ENCODE measurements at regions not wholly inside any gene's neighbourhood (a gene's known extent, or its start where the extent isn't known, plus 50 kb on each side); places are given as distances from the start of the nearest gene placed in this dataset.

DNA sequence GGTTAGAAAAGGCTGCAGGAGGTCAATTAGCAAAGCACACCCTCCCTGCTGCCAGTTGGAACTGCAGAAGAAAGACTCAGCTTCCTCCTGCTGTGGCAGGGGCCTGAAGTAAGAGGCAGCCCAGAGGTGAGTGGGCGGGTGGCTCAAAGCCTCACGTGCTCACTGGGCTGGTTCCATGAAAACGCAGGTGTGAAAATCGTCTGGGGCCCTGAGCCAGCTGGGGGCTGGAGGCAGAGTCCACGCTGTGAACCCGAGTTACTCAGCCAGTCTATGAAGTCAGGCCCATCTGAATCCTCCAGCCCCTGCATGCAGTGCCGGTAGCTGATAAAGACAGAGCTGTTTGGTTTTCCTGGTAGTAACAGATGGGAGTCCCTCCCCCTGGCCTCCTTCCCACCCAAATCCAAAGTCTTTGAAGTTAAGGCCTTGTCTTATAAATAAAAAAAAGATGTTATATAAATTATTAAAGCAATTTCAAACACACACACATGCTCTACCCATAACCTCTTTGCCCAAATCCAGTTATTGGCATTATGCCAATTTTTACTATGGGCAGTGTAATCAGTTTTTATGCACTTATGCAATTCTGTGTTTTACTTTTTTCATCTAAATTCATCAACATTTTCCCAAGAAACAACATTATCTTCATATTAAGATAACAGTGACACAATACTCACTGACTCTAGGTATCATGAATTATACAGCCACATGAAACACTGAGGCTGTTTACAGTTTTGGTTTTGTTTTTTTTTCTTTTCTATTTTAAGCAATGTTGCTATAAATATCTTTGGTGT lies 57.9 kb upstream of the PNMA1 start:
- no peak overlapping the region for H2BK12ac ChIP-seq (ENCODE audit: low read length)
- H2BK120ac ChIP-seq (ENCODE audit: insufficient read depth, low read length, poor library complexity): no peak overlapping the region
- no peaks in the 10 kb centered on the region for H3K27me3 ChIP-seq (ENCODE audit: insufficient read depth, low read length)
- H3K27ac ChIP-seq (ENCODE audit: low read depth, low read length): no peak overlapping the region
- no peak overlapping the region for H3K4me2 ChIP-seq (ENCODE audit: low read length)
- no peak overlapping the region for H2BK5ac ChIP-seq (ENCODE audit: low read depth, low read length, poor library complexity)
- H3K14ac ChIP-seq (ENCODE audit: low read length): no peak overlapping the region
- peaks cover 22 to 29% of the 10 kb centered on the region in 2 experiments for H3K4me1 ChIP-seq (ENCODE audit: control insufficient read depth in 1 of 2, insufficient read depth in 2 of 2, low read length in 2 of 2)
- H3K23ac ChIP-seq (ENCODE audit: low read length): no peak overlapping the region
- H4K8ac ChIP-seq (ENCODE audit: low read depth, low read length): no peak overlapping the region
- no peak overlapping the region for H4K12ac ChIP-seq (ENCODE audit: low read depth, low read length)
- peak overlapping the region; percentile 10 for H2AFZ ChIP-seq (ENCODE audit: insufficient read depth, low read length, poor library complexity)
- no peak overlapping the region for H2AK5ac ChIP-seq (ENCODE audit: low read length)
- no peak overlapping the region for H3K4ac ChIP-seq (ENCODE audit: low read depth, low read length)
- no peaks in the 10 kb centered on the region for H3K36me3 ChIP-seq (ENCODE audit: control insufficient read depth in 1 of 2, insufficient read depth in 2 of 2, low read length in 2 of 2)
- H3K9ac ChIP-seq (ENCODE audit: low read length): no peak overlapping the region
- WGBS (ENCODE audit: extremely low coverage, insufficient coverage, insufficient read length): no CpG with 5 or more reads among the region's 7 CpGs
- DNase-seq: peak; percentile 49 to 52
- no peak overlapping the region for H3K4me3 ChIP-seq (ENCODE audit: low read depth, low read length)
- H3K79me1 ChIP-seq (ENCODE audit: low read length): no peaks in the 10 kb centered on the region
- H4K91ac ChIP-seq (ENCODE audit: low read depth, low read length): no peak overlapping the region
- H3K79me2 ChIP-seq (ENCODE audit: control insufficient read depth, insufficient read depth, low read length, poor library complexity): peaks cover 3% of the 10 kb centered on the region
- no peaks in the 10 kb centered on the region for H3K9me3 ChIP-seq (ENCODE audit: insufficient read depth, low read depth, low read length)
- H3K18ac ChIP-seq (ENCODE audit: low read length): no peak overlapping the region

DNA sequence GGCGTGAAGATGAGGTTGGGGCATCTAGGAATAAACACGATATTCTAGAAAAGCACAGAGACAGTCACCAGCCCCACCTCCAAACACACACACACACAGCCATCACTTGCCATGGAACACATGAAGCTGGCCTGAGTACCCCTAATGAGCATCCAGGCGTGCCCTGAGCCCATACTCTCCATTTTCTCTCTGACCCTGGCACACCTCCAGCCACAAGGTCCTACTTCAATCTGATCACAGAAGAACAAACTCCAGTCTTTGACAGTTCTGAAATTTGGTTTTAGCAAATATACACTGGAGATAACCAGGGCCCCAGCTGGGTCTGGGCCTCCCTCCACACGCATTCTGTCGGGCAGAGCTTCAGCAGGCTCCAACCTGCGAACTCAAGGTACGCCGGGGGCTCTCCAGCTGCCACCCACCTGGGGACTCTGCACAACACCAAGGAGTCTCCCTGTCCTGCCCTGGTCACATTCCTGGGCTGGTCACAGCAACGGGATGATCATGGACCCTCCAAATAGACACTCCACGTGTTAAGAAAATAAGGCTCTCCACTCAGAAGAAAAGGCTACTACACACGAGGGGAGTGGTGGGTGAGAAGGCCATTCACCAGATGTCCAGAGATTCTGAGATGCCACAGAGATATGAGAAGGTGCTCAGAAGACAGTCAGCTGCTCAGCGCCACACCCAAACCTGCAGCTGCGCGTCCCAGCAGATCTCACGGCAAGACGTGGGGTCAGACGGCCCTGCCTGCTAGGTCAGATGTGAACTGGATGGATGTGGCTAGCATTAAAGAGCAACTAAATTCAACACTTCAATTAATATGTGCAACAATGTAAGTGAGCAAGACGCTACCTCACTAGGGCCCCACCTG lies 57.0 kb upstream of the PNMA1 start:
- no peak overlapping the region for H2AK5ac ChIP-seq (ENCODE audit: low read length)
- H3K36me3 ChIP-seq (ENCODE audit: control insufficient read depth in 1 of 2, insufficient read depth in 2 of 2, low read length in 2 of 2): no peaks in the 10 kb centered on the region
- no peak overlapping the region for H3K4me2 ChIP-seq (ENCODE audit: low read length)
- H2BK5ac ChIP-seq (ENCODE audit: low read depth, low read length, poor library complexity): no peak overlapping the region
- peak in 1 of 2 donors; percentile 64 for DNase-seq
- no peak overlapping the region for H4K8ac ChIP-seq (ENCODE audit: low read depth, low read length)
- peaks cover 3% of the 10 kb centered on the region for H3K79me2 ChIP-seq (ENCODE audit: control insufficient read depth, insufficient read depth, low read length, poor library complexity)
- H2AFZ ChIP-seq (ENCODE audit: insufficient read depth, low read length, poor library complexity): no peak overlapping the region
- H2BK120ac ChIP-seq (ENCODE audit: insufficient read depth, low read length, poor library complexity): no peak overlapping the region
- H3K27ac ChIP-seq (ENCODE audit: low read depth, low read length): no peak overlapping the region
- no peak overlapping the region for H4K91ac ChIP-seq (ENCODE audit: low read depth, low read length)
- peaks cover 22 to 29% of the 10 kb centered on the region in 2 experiments for H3K4me1 ChIP-seq (ENCODE audit: control insufficient read depth in 1 of 2, insufficient read depth in 2 of 2, low read length in 2 of 2)
- no peak overlapping the region for H4K12ac ChIP-seq (ENCODE audit: low read depth, low read length)
- H3K14ac ChIP-seq (ENCODE audit: low read length): no peak overlapping the region
- WGBS (ENCODE audit: extremely low coverage, insufficient coverage, insufficient read length): no CpG with 5 or more reads among the region's 18 CpGs
- no peak overlapping the region for H2BK12ac ChIP-seq (ENCODE audit: low read length)
- H3K27me3 ChIP-seq (ENCODE audit: insufficient read depth, low read length): no peaks in the 10 kb centered on the region
- H3K23ac ChIP-seq (ENCODE audit: low read length): no peak overlapping the region
- no peaks in the 10 kb centered on the region for H3K9me3 ChIP-seq (ENCODE audit: insufficient read depth, low read depth, low read length)
- H3K9ac ChIP-seq (ENCODE audit: low read length): no peak overlapping the region
- peak overlapping the region; percentile 15 for H3K4ac ChIP-seq (ENCODE audit: low read depth, low read length)
- no peak overlapping the region for H3K4me3 ChIP-seq (ENCODE audit: low read depth, low read length)
- peak overlapping the region; percentile 34 for H3K18ac ChIP-seq (ENCODE audit: low read length)
- H3K79me1 ChIP-seq (ENCODE audit: low read length): no peaks in the 10 kb centered on the region

DNA sequence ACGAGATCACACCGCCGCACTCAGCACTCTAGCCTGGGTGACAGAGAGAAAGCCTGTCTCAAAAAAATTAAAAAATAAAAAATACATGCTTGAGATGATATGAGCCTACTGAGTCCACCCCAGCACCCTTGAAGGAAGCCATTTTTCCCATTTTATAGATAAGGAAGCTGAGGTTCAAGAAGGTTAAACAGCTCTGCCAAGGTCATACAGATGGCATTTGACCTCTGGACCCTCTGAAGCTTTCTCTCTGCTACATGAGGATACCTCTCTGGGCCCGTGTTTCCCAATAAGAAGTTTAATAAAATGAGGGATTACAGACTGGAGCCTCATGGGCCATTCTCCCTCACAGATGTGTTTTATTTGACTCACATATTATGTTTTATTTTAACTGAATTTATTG lies 53.9 kb upstream of the PNMA1 start:
- H3K79me2 ChIP-seq (ENCODE audit: control insufficient read depth, insufficient read depth, low read length, poor library complexity): peaks cover 3% of the 10 kb centered on the region
- no peaks in the 10 kb centered on the region for H3K36me3 ChIP-seq (ENCODE audit: control insufficient read depth in 1 of 2, insufficient read depth in 2 of 2, low read length in 2 of 2)
- H3K4me1 ChIP-seq (ENCODE audit: control insufficient read depth in 1 of 2, insufficient read depth in 2 of 2, low read length in 2 of 2): peaks cover 15 to 21% of the 10 kb centered on the region in 2 experiments
- H2BK5ac ChIP-seq (ENCODE audit: low read depth, low read length, poor library complexity): no peak overlapping the region
- H3K23ac ChIP-seq (ENCODE audit: low read length): no peak overlapping the region
- DNase-seq: no peak
- H4K8ac ChIP-seq (ENCODE audit: low read depth, low read length): no peak overlapping the region
- H3K27ac ChIP-seq (ENCODE audit: low read depth, low read length): no peak overlapping the region
- no peak overlapping the region for H4K91ac ChIP-seq (ENCODE audit: low read depth, low read length)
- H3K4me3 ChIP-seq (ENCODE audit: low read depth, low read length): no peak overlapping the region
- H2BK120ac ChIP-seq (ENCODE audit: insufficient read depth, low read length, poor library complexity): no peak overlapping the region
- no CpG with 5 or more reads among the region's 4 CpGs for WGBS (ENCODE audit: extremely low coverage, insufficient coverage, insufficient read length)
- no peaks in the 10 kb centered on the region for H3K27me3 ChIP-seq (ENCODE audit: insufficient read depth, low read length)
- H3K9me3 ChIP-seq (ENCODE audit: insufficient read depth, low read depth, low read length): no peaks in the 10 kb centered on the region
- H3K18ac ChIP-seq (ENCODE audit: low read length): no peak overlapping the region
- no peak overlapping the region for H2AK5ac ChIP-seq (ENCODE audit: low read length)
- no peak overlapping the region for H2BK12ac ChIP-seq (ENCODE audit: low read length)
- H3K4me2 ChIP-seq (ENCODE audit: low read length): no peak overlapping the region
- no peak overlapping the region for H3K14ac ChIP-seq (ENCODE audit: low read length)
- H4K12ac ChIP-seq (ENCODE audit: low read depth, low read length): no peak overlapping the region
- H3K9ac ChIP-seq (ENCODE audit: low read length): no peak overlapping the region
- no peak overlapping the region for H3K4ac ChIP-seq (ENCODE audit: low read depth, low read length)
- H2AFZ ChIP-seq (ENCODE audit: insufficient read depth, low read length, poor library complexity): no peak overlapping the region
- no peaks in the 10 kb centered on the region for H3K79me1 ChIP-seq (ENCODE audit: low read length)

DNA sequence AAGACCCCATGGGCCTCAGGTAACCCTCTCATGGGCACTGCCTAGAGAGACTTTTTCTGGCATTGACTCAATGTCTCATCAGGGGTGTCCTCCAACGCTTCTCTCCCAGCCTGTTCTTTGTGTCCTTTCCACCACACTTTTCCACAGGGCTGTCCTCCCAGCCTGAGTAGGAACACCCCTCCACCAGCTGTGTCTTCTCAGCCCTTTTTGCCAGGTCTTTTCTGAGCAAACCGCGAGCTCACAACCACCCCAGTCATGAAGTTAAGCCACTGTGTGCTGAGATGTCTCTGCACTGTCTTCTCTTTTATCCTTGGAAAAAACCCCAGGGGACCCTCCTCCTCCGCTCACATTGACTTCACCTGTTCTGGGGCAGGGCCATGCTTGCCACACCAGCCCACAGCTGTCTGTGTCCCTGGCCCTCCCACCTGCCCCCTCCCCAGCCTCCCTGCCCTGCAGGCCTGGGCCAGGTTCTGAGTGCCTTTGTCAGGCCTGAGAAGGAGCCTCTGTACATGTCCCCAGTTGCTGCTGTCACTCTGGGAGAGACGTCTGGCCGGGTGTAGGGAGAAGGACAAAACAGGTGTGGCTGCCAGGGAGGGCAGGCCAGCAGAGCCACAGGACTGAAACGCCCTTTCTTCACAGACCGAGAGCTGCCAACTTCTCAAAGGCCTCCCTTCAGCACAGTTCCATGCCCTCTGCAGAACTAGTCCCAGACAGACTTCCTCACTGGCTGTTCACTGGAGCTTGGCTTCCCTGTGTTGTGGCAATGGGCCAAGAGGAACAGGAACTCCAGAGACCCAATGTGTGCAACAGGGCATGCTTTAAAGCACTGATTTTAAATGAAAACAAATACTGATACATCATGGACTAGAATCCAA lies 50.5 kb upstream of the PNMA1 start:
- no peak overlapping the region for H2BK12ac ChIP-seq (ENCODE audit: low read length)
- H3K4me1 ChIP-seq (ENCODE audit: control insufficient read depth in 1 of 2, insufficient read depth in 2 of 2, low read length in 2 of 2): peaks cover 22 to 26% of the 10 kb centered on the region in 2 experiments
- H3K79me2 ChIP-seq (ENCODE audit: control insufficient read depth, insufficient read depth, low read length, poor library complexity): peaks cover 5% of the 10 kb centered on the region
- no peaks in the 10 kb centered on the region for H3K27me3 ChIP-seq (ENCODE audit: insufficient read depth, low read length)
- H3K27ac ChIP-seq (ENCODE audit: low read depth, low read length): no peak overlapping the region
- H3K36me3 ChIP-seq (ENCODE audit: control insufficient read depth in 1 of 2, insufficient read depth in 2 of 2, low read length in 2 of 2): no peaks in the 10 kb centered on the region
- H4K8ac ChIP-seq (ENCODE audit: low read depth, low read length): no peak overlapping the region
- H2AK5ac ChIP-seq (ENCODE audit: low read length): no peak overlapping the region
- H3K4me2 ChIP-seq (ENCODE audit: low read length): no peak overlapping the region
- H4K91ac ChIP-seq (ENCODE audit: low read depth, low read length): no peak overlapping the region
- H3K18ac ChIP-seq (ENCODE audit: low read length): peak overlapping the region; percentile 49
- H4K12ac ChIP-seq (ENCODE audit: low read depth, low read length): no peak overlapping the region
- no peak overlapping the region for H3K9ac ChIP-seq (ENCODE audit: low read length)
- H2BK120ac ChIP-seq (ENCODE audit: insufficient read depth, low read length, poor library complexity): no peak overlapping the region
- H3K4me3 ChIP-seq (ENCODE audit: low read depth, low read length): no peak overlapping the region
- no CpG with 5 or more reads among the region's 8 CpGs for WGBS (ENCODE audit: extremely low coverage, insufficient coverage, insufficient read length)
- no peak overlapping the region for H3K23ac ChIP-seq (ENCODE audit: low read length)
- H3K9me3 ChIP-seq (ENCODE audit: insufficient read depth, low read depth, low read length): no peaks in the 10 kb centered on the region
- no peak overlapping the region for H2AFZ ChIP-seq (ENCODE audit: insufficient read depth, low read length, poor library complexity)
- no peak overlapping the region for H3K14ac ChIP-seq (ENCODE audit: low read length)
- no peak overlapping the region for H2BK5ac ChIP-seq (ENCODE audit: low read depth, low read length, poor library complexity)
- peaks cover 14% of the 10 kb centered on the region for H3K79me1 ChIP-seq (ENCODE audit: low read length)
- DNase-seq: peak in 1 of 2 donors; percentile 29
- H3K4ac ChIP-seq (ENCODE audit: low read depth, low read length): no peak overlapping the region

All from trophoblast cell (in vitro differentiated cells and primary cell).